Trophoblast cell (in vitro differentiated cells and primary cell): ENCODE measurements at regions not wholly inside any gene's neighbourhood (a gene's known extent, or its start where the extent isn't known, plus 50 kb on each side); places are given as distances from the start of the nearest gene placed in this dataset.

Experiments used
- DNase-seq, 2 donors: peaks; one replicate each; pipeline ENCODE4 v3.0.0-alpha.2; 2016
- H2AFZ ChIP-seq: 2 replicates; pipeline ENCODE4 v1.6.1; 2013; ENCODE audit warnings: low read length, moderate library complexity, mild to moderate bottlenecking; ENCODE audit not compliant: insufficient read depth, poor library complexity
- H2AK5ac ChIP-seq: 2 replicates; pipeline ENCODE4 v1.6.1; 2013; ENCODE audit warnings: mild to moderate bottlenecking, low read length
- H2BK120ac ChIP-seq: 2 replicates; pipeline ENCODE4 v1.6.1; 2013; ENCODE audit warnings: low read length, mild to moderate bottlenecking, moderate library complexity; ENCODE audit not compliant: insufficient read depth, poor library complexity
- H2BK12ac ChIP-seq: 2 replicates; pipeline ENCODE4 v1.6.1; 2013; ENCODE audit warnings: mild to moderate bottlenecking, low read length, moderate library complexity
- H2BK5ac ChIP-seq: 2 replicates; pipeline ENCODE4 v1.6.1; 2013; ENCODE audit warnings: low read length, low read depth, moderate library complexity, mild to moderate bottlenecking; ENCODE audit not compliant: poor library complexity
- H3K14ac ChIP-seq: 2 replicates; pipeline ENCODE4 v1.6.1; 2013; ENCODE audit warnings: mild to moderate bottlenecking, low read length
- H3K18ac ChIP-seq: 2 replicates; pipeline ENCODE4 v1.6.1; 2013; ENCODE audit warnings: mild to moderate bottlenecking, low read length
- H3K23ac ChIP-seq: 2 replicates; pipeline ENCODE4 v1.6.1; 2013; ENCODE audit warnings: low read length
- H3K27ac ChIP-seq: 2 replicates; pipeline ENCODE4 v1.5.1; 2013; ENCODE audit warnings: low read depth, mild to moderate bottlenecking, inconsistent platforms, low read length, moderate library complexity
- H3K27me3 ChIP-seq: 2 replicates; pipeline ENCODE4 v1.6.1; 2013; ENCODE audit warnings: inconsistent platforms, mild to moderate bottlenecking, low read length, moderate library complexity; ENCODE audit not compliant: insufficient read depth
- H3K36me3 ChIP-seq, 2 experiments: 1 replicate in 1 of 2; 2 replicates in 1 of 2; pipeline ENCODE4 v1.6.1; 2013; ENCODE audit warnings: low read length in 2 of 2, mild to moderate bottlenecking in 2 of 2, moderate library complexity in 1 of 2; ENCODE audit not compliant: insufficient read depth in 2 of 2, control insufficient read depth in 1 of 2
- H3K4ac ChIP-seq: 2 replicates; pipeline ENCODE4 v1.6.1; 2013; ENCODE audit warnings: low read depth, mild to moderate bottlenecking, low read length, moderate library complexity
- H3K4me1 ChIP-seq, 2 experiments: 1 replicate in 1 of 2; 2 replicates in 1 of 2; pipeline ENCODE4 v1.6.1; 2013; ENCODE audit warnings: low read length in 2 of 2, mild to moderate bottlenecking in 2 of 2, moderate library complexity in 1 of 2; ENCODE audit not compliant: insufficient read depth in 2 of 2, control insufficient read depth in 1 of 2
- H3K4me2 ChIP-seq: 2 replicates; pipeline ENCODE4 v1.6.1; 2013; ENCODE audit warnings: inconsistent platforms, mild to moderate bottlenecking, low read length, moderate library complexity
- H3K4me3 ChIP-seq: 2 replicates; pipeline ENCODE4 v1.5.1; 2013; ENCODE audit warnings: mild to moderate bottlenecking, low read depth, low read length, inconsistent platforms
- H3K79me1 ChIP-seq: one replicate; pipeline ENCODE4 v1.6.1; 2013; ENCODE audit warnings: low read length
- H3K79me2 ChIP-seq: 2 replicates; pipeline ENCODE4 v1.6.1; 2013; ENCODE audit warnings: low read length, mild to moderate bottlenecking; ENCODE audit not compliant: control insufficient read depth, insufficient read depth, poor library complexity
- H3K9ac ChIP-seq: 2 replicates; pipeline ENCODE4 v1.6.1; 2013; ENCODE audit warnings: mild to moderate bottlenecking, low read length
- H3K9me3 ChIP-seq: 2 replicates; pipeline ENCODE4 v1.6.1; 2013; ENCODE audit warnings: low read depth, mild to moderate bottlenecking, control low read depth, inconsistent platforms, low read length; ENCODE audit not compliant: insufficient read depth
- H4K12ac ChIP-seq: 2 replicates; pipeline ENCODE4 v1.6.1; 2013; ENCODE audit warnings: low read depth, mild to moderate bottlenecking, low read length, moderate library complexity
- H4K8ac ChIP-seq: 2 replicates; pipeline ENCODE4 v1.6.1; 2013; ENCODE audit warnings: low read depth, mild to moderate bottlenecking, low read length, moderate library complexity
- H4K91ac ChIP-seq: one replicate; pipeline ENCODE4 v1.6.1; 2013; ENCODE audit warnings: low read depth, mild to moderate bottlenecking, low read length, moderate library complexity
- WGBS: extraction: QIAGEN DNeasy Blood & Tissue Kit; methylation state at CpG from one replicate; pipeline ENCODE4 v1.1.7; 2013; ENCODE audit warnings: missing lambda C conversion rate; ENCODE audit not compliant: insufficient read length, insufficient coverage; ENCODE audit errors: extremely low coverage; 5-methylcytosine and 5-hydroxymethylcytosine counted together

GRCh38 chr18:40168026-40168425 is 1787.0 kb upstream of the PIK3C3 start:
- Histone ChIP-seq H3K27me3 (no peaks in the 10 kb centered on the region), H3K79me1 (no peaks in the 10 kb centered on the region), H3K23ac (no peak overlapping the region), H3K27ac (no peak overlapping the region), H3K4me3 (no peak overlapping the region), H3K4ac (no peak overlapping the region), H2BK5ac (no peak overlapping the region), H3K4me2 (no peak overlapping the region), H3K36me3 (no peaks in the 10 kb centered on the region), H2BK120ac (no peak overlapping the region), H3K4me1 (no peaks in the 10 kb centered on the region), H3K14ac (no peak overlapping the region), H2AK5ac (no peak overlapping the region), H2BK12ac (no peak overlapping the region), H3K9me3 (no peaks in the 10 kb centered on the region), H3K18ac (no peak overlapping the region), H3K9ac (no peak overlapping the region), H4K91ac (no peak overlapping the region), H4K8ac (no peak overlapping the region), H4K12ac (no peak overlapping the region), H3K79me2 (no peaks in the 10 kb centered on the region), H2AFZ (no peak overlapping the region)
- peak in 1 of 2 donors; percentile 20 for DNase-seq
- no CpG with 5 or more reads among the region's 1 CpG for WGBS

- H2BK5ac ChIP-seq = no peak overlapping the region
- H3K27ac ChIP-seq = no peak overlapping the region
- no peak overlapping the region for H2BK120ac ChIP-seq
- no peak overlapping the region for H4K91ac ChIP-seq
- no peaks in the 10 kb centered on the region for H3K4me1 ChIP-seq
- H3K14ac ChIP-seq = no peak overlapping the region
- H3K23ac ChIP-seq = no peak overlapping the region
- no peaks in the 10 kb centered on the region for H3K79me2 ChIP-seq
- no peaks in the 10 kb centered on the region for H3K27me3 ChIP-seq
- no peak overlapping the region for H2AK5ac ChIP-seq
- no peak for DNase-seq
- H3K9me3 ChIP-seq = no peaks in the 10 kb centered on the region
- no peak overlapping the region for H3K4me3 ChIP-seq
- no peak overlapping the region for H4K8ac ChIP-seq
- H2AFZ ChIP-seq = no peak overlapping the region
- H3K4ac ChIP-seq = no peak overlapping the region
- H4K12ac ChIP-seq = no peak overlapping the region
- no peak overlapping the region for H2BK12ac ChIP-seq
- H3K36me3 ChIP-seq = no peaks in the 10 kb centered on the region
- H3K4me2 ChIP-seq = no peak overlapping the region
- no peak overlapping the region for H3K9ac ChIP-seq
- H3K18ac ChIP-seq = no peak overlapping the region
- no peaks in the 10 kb centered on the region for H3K79me1 ChIP-seq
Observed at GRCh38 chr18:40163254-40163653, 1791.8 kb upstream of the PIK3C3 start.

GRCh38 chr18:40160361-40160760 is 1794.7 kb upstream of the PIK3C3 start:
- no peak for DNase-seq
- Histone ChIP-seq H3K36me3 (no peaks in the 10 kb centered on the region), H3K4me1 (no peaks in the 10 kb centered on the region), H2BK5ac (no peak overlapping the region), H3K18ac (no peak overlapping the region), H2BK12ac (no peak overlapping the region), H4K8ac (no peak overlapping the region), H3K27me3 (no peaks in the 10 kb centered on the region), H2AFZ (no peak overlapping the region), H3K9ac (no peak overlapping the region), H3K79me1 (no peaks in the 10 kb centered on the region), H3K9me3 (no peaks in the 10 kb centered on the region), H3K79me2 (no peaks in the 10 kb centered on the region), H3K14ac (no peak overlapping the region), H3K4ac (no peak overlapping the region), H3K4me3 (no peak overlapping the region), H3K4me2 (no peak overlapping the region), H2BK120ac (no peak overlapping the region), H2AK5ac (no peak overlapping the region), H4K12ac (no peak overlapping the region), H3K23ac (no peak overlapping the region), H4K91ac (no peak overlapping the region), H3K27ac (no peak overlapping the region)
- WGBS = no CpG with 5 or more reads among the region's 2 CpGs

- no peak overlapping the region for H2BK5ac ChIP-seq
- no peaks in the 10 kb centered on the region for H3K27me3 ChIP-seq
- H2BK120ac ChIP-seq = no peak overlapping the region
- H3K14ac ChIP-seq = no peak overlapping the region
- no peaks in the 10 kb centered on the region for H3K36me3 ChIP-seq
- DNase-seq = peak in 1 of 2 donors; percentile 56
- H4K12ac ChIP-seq = no peak overlapping the region
- H3K4me2 ChIP-seq = no peak overlapping the region
- no peaks in the 10 kb centered on the region for H3K4me1 ChIP-seq
- WGBS = no CpG with 5 or more reads among the region's 5 CpGs
- H4K91ac ChIP-seq = no peak overlapping the region
- no peak overlapping the region for H3K18ac ChIP-seq
- H2AFZ ChIP-seq = no peak overlapping the region
- H3K79me2 ChIP-seq = no peaks in the 10 kb centered on the region
- H3K9me3 ChIP-seq = no peaks in the 10 kb centered on the region
- H3K4me3 ChIP-seq = no peak overlapping the region
- H4K8ac ChIP-seq = no peak overlapping the region
- H3K9ac ChIP-seq = no peak overlapping the region
- H3K4ac ChIP-seq = no peak overlapping the region
- H2AK5ac ChIP-seq = no peak overlapping the region
- no peaks in the 10 kb centered on the region for H3K79me1 ChIP-seq
- no peak overlapping the region for H3K27ac ChIP-seq
- H2BK12ac ChIP-seq = no peak overlapping the region
- H3K23ac ChIP-seq = no peak overlapping the region
Observed at GRCh38 chr18:40159141-40160017, 1795.7 kb upstream of the PIK3C3 start.
